ENCODE measurements at regions not wholly inside any gene's neighbourhood (a gene's known extent, or its start where the extent isn't known, plus 50 kb on each side); places are given as distances from the start of the nearest gene placed in this dataset.

GRCh38 chr1:58062635-58063034, 483.9 kb downstream of the OMA1 start:
- TF ChIP-seq CTCF (IDR thresholded peaks at IDR 0.05; ENCODE audit: low read depth, low read length) (no peak), EZH2phosphoT487 (IDR thresholded peaks at IDR 0.05; ENCODE audit: low read depth) (no peak)
